ENCODE measurements at regions not wholly inside any gene's neighbourhood (a gene's known extent, or its start where the extent isn't known, plus 50 kb on each side); places are given as distances from the start of the nearest gene placed in this dataset.

GRCh38 chr21:38931291-38931690, 125.6 kb downstream of the ETS2 start:
- TF ChIP-seq, protein P1, sequence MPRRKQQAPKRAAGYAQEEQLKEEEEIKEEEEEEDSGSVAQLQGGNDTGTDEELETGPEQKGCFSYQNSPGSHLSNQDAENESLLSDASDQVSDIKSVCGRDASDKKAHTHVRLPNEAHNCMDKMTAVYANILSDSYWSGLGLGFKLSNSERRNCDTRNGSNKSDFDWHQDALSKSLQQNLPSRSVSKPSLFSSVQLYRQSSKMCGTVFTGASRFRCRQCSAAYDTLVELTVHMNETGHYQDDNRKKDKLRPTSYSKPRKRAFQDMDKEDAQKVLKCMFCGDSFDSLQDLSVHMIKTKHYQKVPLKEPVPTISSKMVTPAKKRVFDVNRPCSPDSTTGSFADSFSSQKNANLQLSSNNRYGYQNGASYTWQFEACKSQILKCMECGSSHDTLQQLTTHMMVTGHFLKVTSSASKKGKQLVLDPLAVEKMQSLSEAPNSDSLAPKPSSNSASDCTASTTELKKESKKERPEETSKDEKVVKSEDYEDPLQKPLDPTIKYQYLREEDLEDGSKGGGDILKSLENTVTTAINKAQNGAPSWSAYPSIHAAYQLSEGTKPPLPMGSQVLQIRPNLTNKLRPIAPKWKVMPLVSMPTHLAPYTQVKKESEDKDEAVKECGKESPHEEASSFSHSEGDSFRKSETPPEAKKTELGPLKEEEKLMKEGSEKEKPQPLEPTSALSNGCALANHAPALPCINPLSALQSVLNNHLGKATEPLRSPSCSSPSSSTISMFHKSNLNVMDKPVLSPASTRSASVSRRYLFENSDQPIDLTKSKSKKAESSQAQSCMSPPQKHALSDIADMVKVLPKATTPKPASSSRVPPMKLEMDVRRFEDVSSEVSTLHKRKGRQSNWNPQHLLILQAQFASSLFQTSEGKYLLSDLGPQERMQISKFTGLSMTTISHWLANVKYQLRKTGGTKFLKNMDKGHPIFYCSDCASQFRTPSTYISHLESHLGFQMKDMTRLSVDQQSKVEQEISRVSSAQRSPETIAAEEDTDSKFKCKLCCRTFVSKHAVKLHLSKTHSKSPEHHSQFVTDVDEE (CRISPR knock-in tag; IDR thresholded peaks at IDR 0.05): no peak
- no peak for TF ChIP-seq GLIS3 (CRISPR knock-in tag; IDR thresholded peaks at IDR 0.05)
- TF ChIP-seq, protein P2, sequence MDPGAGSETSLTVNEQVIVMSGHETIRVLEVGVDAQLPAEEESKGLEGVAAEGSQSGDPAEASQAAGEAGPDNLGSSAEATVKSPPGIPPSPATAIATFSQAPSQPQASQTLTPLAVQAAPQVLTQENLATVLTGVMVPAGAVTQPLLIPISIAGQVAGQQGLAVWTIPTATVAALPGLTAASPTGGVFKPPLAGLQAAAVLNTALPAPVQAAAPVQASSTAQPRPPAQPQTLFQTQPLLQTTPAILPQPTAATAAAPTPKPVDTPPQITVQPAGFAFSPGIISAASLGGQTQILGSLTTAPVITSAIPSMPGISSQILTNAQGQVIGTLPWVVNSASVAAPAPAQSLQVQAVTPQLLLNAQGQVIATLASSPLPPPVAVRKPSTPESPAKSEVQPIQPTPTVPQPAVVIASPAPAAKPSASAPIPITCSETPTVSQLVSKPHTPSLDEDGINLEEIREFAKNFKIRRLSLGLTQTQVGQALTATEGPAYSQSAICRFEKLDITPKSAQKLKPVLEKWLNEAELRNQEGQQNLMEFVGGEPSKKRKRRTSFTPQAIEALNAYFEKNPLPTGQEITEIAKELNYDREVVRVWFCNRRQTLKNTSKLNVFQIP (CRISPR knock-in tag; IDR thresholded peaks at IDR 0.05; ENCODE audit: borderline replicate concordance, low read depth): no peak
- TF ChIP-seq ZC3H10 (CRISPR knock-in tag; IDR thresholded peaks at IDR 0.05): no peak
- TF ChIP-seq, protein P3, sequence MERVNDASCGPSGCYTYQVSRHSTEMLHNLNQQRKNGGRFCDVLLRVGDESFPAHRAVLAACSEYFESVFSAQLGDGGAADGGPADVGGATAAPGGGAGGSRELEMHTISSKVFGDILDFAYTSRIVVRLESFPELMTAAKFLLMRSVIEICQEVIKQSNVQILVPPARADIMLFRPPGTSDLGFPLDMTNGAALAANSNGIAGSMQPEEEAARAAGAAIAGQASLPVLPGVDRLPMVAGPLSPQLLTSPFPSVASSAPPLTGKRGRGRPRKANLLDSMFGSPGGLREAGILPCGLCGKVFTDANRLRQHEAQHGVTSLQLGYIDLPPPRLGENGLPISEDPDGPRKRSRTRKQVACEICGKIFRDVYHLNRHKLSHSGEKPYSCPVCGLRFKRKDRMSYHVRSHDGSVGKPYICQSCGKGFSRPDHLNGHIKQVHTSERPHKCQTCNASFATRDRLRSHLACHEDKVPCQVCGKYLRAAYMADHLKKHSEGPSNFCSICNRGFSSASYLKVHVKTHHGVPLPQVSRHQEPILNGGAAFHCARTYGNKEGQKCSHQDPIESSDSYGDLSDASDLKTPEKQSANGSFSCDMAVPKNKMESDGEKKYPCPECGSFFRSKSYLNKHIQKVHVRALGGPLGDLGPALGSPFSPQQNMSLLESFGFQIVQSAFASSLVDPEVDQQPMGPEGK (CRISPR knock-in tag; IDR thresholded peaks at IDR 0.05; ENCODE audit: borderline replicate concordance): no peak
- TF ChIP-seq CREB5 (CRISPR knock-in tag; IDR thresholded peaks at IDR 0.05; ENCODE audit: low read depth): no peak
- TF ChIP-seq SNAI2 (CRISPR knock-in tag; IDR thresholded peaks at IDR 0.05): no peak
- no peak for TF ChIP-seq BACH2 (CRISPR knock-in tag; IDR thresholded peaks at IDR 0.05; ENCODE audit: borderline replicate concordance)
- no peak for TF ChIP-seq ZNF565 (CRISPR knock-in tag; conservative IDR thresholded peaks at IDR 0.05; ENCODE audit: low read depth)
- TF ChIP-seq ZFP30 (CRISPR knock-in tag; IDR thresholded peaks at IDR 0.05): no peak
- no peak for TF ChIP-seq CSDC2 (CRISPR knock-in tag; IDR thresholded peaks at IDR 0.05)
- TF ChIP-seq ZNF8 (CRISPR knock-in tag; IDR thresholded peaks at IDR 0.05): no peak
- no peak for TF ChIP-seq PPARA (CRISPR knock-in tag; IDR thresholded peaks at IDR 0.05; ENCODE audit: borderline replicate concordance)
- ATAC-seq: no peak

DNA sequence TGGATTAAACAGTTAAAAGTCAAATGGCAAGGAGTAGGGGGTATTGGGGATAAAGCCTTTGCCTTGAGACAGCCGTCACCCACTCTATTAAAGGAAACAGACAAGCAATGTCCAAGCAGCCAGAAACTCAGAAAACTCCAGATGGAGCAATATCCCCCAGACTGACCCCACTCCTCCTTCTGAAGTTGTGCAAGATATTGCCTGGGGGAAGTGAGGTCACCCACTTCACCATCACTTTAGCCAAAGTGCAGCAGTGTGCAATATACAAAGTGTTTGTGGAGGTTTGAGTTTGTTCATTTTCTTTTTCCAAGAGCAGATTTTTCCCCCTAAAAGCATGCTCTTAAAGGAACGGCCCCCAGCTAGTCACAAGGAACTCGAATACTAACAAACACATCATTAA, 125.1 kb downstream of the ETS2 start:
- no peak for ATAC-seq
- TF ChIP-seq TOX (CRISPR knock-in tag; IDR thresholded peaks at IDR 0.05; ENCODE audit: borderline replicate concordance) (no peak), ESRRG (CRISPR knock-in tag; IDR thresholded peaks at IDR 0.05) (no peak), PPARA (CRISPR knock-in tag; IDR thresholded peaks at IDR 0.05; ENCODE audit: borderline replicate concordance) (no peak), ARNTL (CRISPR knock-in tag; IDR thresholded peaks at IDR 0.05; ENCODE audit: borderline replicate concordance, low read depth) (no peak)

DNA sequence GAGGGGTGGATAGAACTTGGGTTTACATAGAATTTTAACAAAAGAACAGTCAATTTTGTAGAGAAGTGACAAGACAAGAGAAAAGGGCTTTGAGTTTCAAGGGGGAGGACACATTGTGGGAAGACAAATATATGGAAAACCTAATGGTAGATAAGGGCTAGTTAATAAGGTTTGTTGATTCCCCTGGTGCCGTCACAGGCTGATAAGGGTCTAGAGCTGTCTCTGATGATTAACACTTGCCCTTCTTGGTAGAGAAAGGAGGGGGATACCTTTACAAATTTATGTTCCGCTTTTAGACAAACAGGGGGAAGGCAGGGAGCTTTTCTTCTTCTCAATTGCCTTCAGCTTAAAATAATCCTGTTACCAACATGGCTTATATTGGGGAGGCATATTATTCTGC, 124.3 kb downstream of the ETS2 start:
- no peak for TF ChIP-seq CSDC2 (CRISPR knock-in tag; IDR thresholded peaks at IDR 0.05)
- TF ChIP-seq, protein P3 (CRISPR knock-in tag; IDR thresholded peaks at IDR 0.05; ENCODE audit: borderline replicate concordance): no peak
- TF ChIP-seq SNAI2 (CRISPR knock-in tag; IDR thresholded peaks at IDR 0.05): no peak
- no peak for TF ChIP-seq ARNTL (CRISPR knock-in tag; IDR thresholded peaks at IDR 0.05; ENCODE audit: borderline replicate concordance, low read depth)
- TF ChIP-seq ZC3H10 (CRISPR knock-in tag; IDR thresholded peaks at IDR 0.05): no peak
- TF ChIP-seq, protein P4, sequence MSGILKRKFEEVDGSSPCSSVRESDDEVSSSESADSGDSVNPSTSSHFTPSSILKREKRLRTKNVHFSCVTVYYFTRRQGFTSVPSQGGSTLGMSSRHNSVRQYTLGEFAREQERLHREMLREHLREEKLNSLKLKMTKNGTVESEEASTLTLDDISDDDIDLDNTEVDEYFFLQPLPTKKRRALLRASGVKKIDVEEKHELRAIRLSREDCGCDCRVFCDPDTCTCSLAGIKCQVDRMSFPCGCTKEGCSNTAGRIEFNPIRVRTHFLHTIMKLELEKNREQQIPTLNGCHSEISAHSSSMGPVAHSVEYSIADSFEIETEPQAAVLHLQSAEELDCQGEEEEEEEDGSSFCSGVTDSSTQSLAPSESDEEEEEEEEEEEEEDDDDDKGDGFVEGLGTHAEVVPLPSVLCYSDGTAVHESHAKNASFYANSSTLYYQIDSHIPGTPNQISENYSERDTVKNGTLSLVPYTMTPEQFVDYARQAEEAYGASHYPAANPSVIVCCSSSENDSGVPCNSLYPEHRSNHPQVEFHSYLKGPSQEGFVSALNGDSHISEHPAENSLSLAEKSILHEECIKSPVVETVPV (CRISPR knock-in tag; IDR thresholded peaks at IDR 0.05): no peak
- no peak for TF ChIP-seq ZNF565 (CRISPR knock-in tag; conservative IDR thresholded peaks at IDR 0.05; ENCODE audit: low read depth)
- 0 out of 2 replicates have a peak, but pooled peaks have one; percentile 14 for TF ChIP-seq ISL1 (CRISPR knock-in tag; IDR thresholded peaks at IDR 0.05)
- ATAC-seq: no peak
